Left lung (tissue), 4 donors: ENCODE measurements at regions not wholly inside any gene's neighbourhood (a gene's known extent, or its start where the extent isn't known, plus 50 kb on each side); places are given as distances from the start of the nearest gene placed in this dataset.

Experiments used
- ATAC-seq: fragments of 200-7000 bp; cut with Tn5 transposase; one replicate; pipeline ENCODE4 v1.9.1; 2020; ENCODE audit warnings: moderate library complexity
- DNase-seq, 4 donors: peaks; one replicate each; pipeline ENCODE4 v3.0.0-alpha.2; 2013 to 2020
- H3K27ac ChIP-seq, 2 donors: fragments of 200-600 bp; sonication (generic) in 1 of 2; one replicate each; pipeline versions ENCODE4 v1.5.0 to v1.8.0; 2020 to 2021
- H3K27me3 ChIP-seq, 2 donors: fragments of 200-600 bp; sonication (generic) in 1 of 2; one replicate each; pipeline versions ENCODE4 v1.5.0 to v1.8.0; 2020 to 2021
- H3K36me3 ChIP-seq, 2 donors: fragments of 200-600 bp; sonication (generic) in 1 of 2; one replicate each; pipeline versions ENCODE4 v1.5.0 to v1.8.0; 2020 to 2021
- H3K4me1 ChIP-seq, 2 donors: fragments of 200-600 bp; one replicate each; pipeline ENCODE4 v1.8.0; 2021
- H3K4me3 ChIP-seq, 2 donors: fragments of 200-600 bp; sonication (generic) in 1 of 2; one replicate each; pipeline versions ENCODE4 v1.5.0 to v1.8.0; 2020 to 2021; ENCODE audit warnings: mild to moderate bottlenecking in 1 of 2
- H3K9me3 ChIP-seq, 2 donors: fragments of 200-600 bp; sonication (generic) in 1 of 2; one replicate each; pipeline versions ENCODE4 v1.5.0 to v1.8.0; 2020 to 2021
- CTCF ChIP-seq, 2 donors: fragments of 200-600 bp; sonication (generic) in 1 of 2; IDR thresholded peaks; one replicate each; pipeline versions ENCODE4 v1.5.0 to v1.8.0; 2021; ENCODE audit warnings: antibody characterized with exemption in 2 of 2
- intact Hi-C, 2 donors: fragments of 100-400 bp; cut with DNase I; formaldehyde crosslinking; loops; one replicate each; pipeline versions ENCODE4 v1.11.2 to v1.14.2; 2022
- donor health status: DM: no; HTN: yes; CAD: no.
- donor health status: DM: no; HTN: no; CAD: no.

GRCh38 chr5:40165106-40165788 lies 514.5 kb upstream of the PTGER4 start:
- TF ChIP-seq CTCF (IDR thresholded peaks at IDR 0.05) = no peak
- H3K4me1 ChIP-seq = no peaks in the 10 kb centered on the region
- no peaks in the 10 kb centered on the region for H3K27me3 ChIP-seq
- no peak for ATAC-seq
- H3K36me3 ChIP-seq = no peaks in the 10 kb centered on the region
- DNase-seq = no peak
- no peak overlapping the region for H3K27ac ChIP-seq
- intact Hi-C loops = no loop called here
- no peak overlapping the region for H3K4me3 ChIP-seq
- H3K9me3 ChIP-seq = peaks cover 0 to 2% of the 10 kb centered on the region in 2 donors

GRCh38 chr5:40160435-40160834 lies 519.3 kb upstream of the PTGER4 start:
- no peak overlapping the region for H3K4me3 ChIP-seq
- H3K27me3 ChIP-seq = no peaks in the 10 kb centered on the region
- ATAC-seq (no peak), DNase-seq (no peak)
- H3K4me1 ChIP-seq = no peaks in the 10 kb centered on the region
- intact Hi-C loops = no loop called here
- no peaks in the 10 kb centered on the region for H3K36me3 ChIP-seq
- no peak overlapping the region for H3K27ac ChIP-seq
- no peak for TF ChIP-seq CTCF (IDR thresholded peaks at IDR 0.05)
- no peaks in the 10 kb centered on the region for H3K9me3 ChIP-seq

GRCh38 chr5:40154194-40154593 lies 525.5 kb upstream of the PTGER4 start:
- intact Hi-C loops = no loop called here
- no peak for TF ChIP-seq CTCF (IDR thresholded peaks at IDR 0.05)
- Histone ChIP-seq H3K27ac (no peak overlapping the region), H3K4me1 (no peaks in the 10 kb centered on the region), H3K36me3 (no peaks in the 10 kb centered on the region), H3K27me3 (no peaks in the 10 kb centered on the region), H3K9me3 (no peaks in the 10 kb centered on the region), H3K4me3 (no peak overlapping the region)
- ATAC-seq = no peak
- DNase-seq = no peak

- no peak for TF ChIP-seq CTCF (IDR thresholded peaks at IDR 0.05)
- H3K9me3 ChIP-seq = no peaks in the 10 kb centered on the region
- ATAC-seq = no peak
- intact Hi-C loops = no loop called here
- no peaks in the 10 kb centered on the region for H3K4me1 ChIP-seq
- no peaks in the 10 kb centered on the region for H3K36me3 ChIP-seq
- H3K27ac ChIP-seq = no peak overlapping the region
- H3K27me3 ChIP-seq = no peaks in the 10 kb centered on the region
- no peak for DNase-seq
- no peak overlapping the region for H3K4me3 ChIP-seq
These were observed 528.8 kb upstream of the PTGER4 start for GRCh38 chr5:40150896-40151295.

GRCh38 chr5:40141896-40142295 lies 537.8 kb upstream of the PTGER4 start:
- ATAC-seq (no peak), DNase-seq (no peak)
- H3K4me1 ChIP-seq = no peaks in the 10 kb centered on the region
- no peaks in the 10 kb centered on the region for H3K36me3 ChIP-seq
- intact Hi-C loops = no loop called here
- no peak overlapping the region for H3K27ac ChIP-seq
- no peaks in the 10 kb centered on the region for H3K9me3 ChIP-seq
- no peak for TF ChIP-seq CTCF (IDR thresholded peaks at IDR 0.05)
- H3K27me3 ChIP-seq = no peaks in the 10 kb centered on the region
- no peak overlapping the region for H3K4me3 ChIP-seq
